OCI-LY3 (cell line): ENCODE measurements at regions not wholly inside any gene's neighbourhood (a gene's known extent, or its start where the extent isn't known, plus 50 kb on each side); places are given as distances from the start of the nearest gene placed in this dataset.

Experiments used
- EZH2phosphoT487 ChIP-seq: fragments of 200-600 bp; shearing (Covaris generic); IDR thresholded peaks from 2 replicates; pipeline ENCODE4 v1.6.1; 2018; ENCODE audit warnings: antibody characterized with exemption, mixed run types, low read depth
- TF ChIP-seq, protein P1 (sequence below): fragments of 200-600, 300-600 bp; sonication (generic); IDR thresholded peaks from 2 replicates; pipeline ENCODE4 v1.5.1; 2014; ENCODE audit warnings: antibody characterized with exemption, low read length, low read depth

GRCh38 chr6:113425977-113426660 lies 431.0 kb upstream of the MARCKS start:
- TF ChIP-seq, protein P1, sequence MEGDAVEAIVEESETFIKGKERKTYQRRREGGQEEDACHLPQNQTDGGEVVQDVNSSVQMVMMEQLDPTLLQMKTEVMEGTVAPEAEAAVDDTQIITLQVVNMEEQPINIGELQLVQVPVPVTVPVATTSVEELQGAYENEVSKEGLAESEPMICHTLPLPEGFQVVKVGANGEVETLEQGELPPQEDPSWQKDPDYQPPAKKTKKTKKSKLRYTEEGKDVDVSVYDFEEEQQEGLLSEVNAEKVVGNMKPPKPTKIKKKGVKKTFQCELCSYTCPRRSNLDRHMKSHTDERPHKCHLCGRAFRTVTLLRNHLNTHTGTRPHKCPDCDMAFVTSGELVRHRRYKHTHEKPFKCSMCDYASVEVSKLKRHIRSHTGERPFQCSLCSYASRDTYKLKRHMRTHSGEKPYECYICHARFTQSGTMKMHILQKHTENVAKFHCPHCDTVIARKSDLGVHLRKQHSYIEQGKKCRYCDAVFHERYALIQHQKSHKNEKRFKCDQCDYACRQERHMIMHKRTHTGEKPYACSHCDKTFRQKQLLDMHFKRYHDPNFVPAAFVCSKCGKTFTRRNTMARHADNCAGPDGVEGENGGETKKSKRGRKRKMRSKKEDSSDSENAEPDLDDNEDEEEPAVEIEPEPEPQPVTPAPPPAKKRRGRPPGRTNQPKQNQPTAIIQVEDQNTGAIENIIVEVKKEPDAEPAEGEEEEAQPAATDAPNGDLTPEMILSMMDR = no peak
- no peak for TF ChIP-seq EZH2phosphoT487
